GM12874 (cell line): ENCODE measurements at regions not wholly inside any gene's neighbourhood (a gene's known extent, or its start where the extent isn't known, plus 50 kb on each side); places are given as distances from the start of the nearest gene placed in this dataset.

Experiments
- CTCF ChIP-seq: IDR thresholded peaks from 2 replicates; pipeline ENCODE4 v1.5.1; 2011; ENCODE audit warnings: low read depth, mild to moderate bottlenecking, control low read depth, low read length, moderate library complexity; ENCODE audit not compliant: insufficient read depth

- no peak for TF ChIP-seq CTCF
These were observed 939.8 kb downstream of the SORCS1 start for GRCh38 chr10:106224676-106225075.

- no peak for TF ChIP-seq CTCF
These were observed 946.9 kb downstream of the SORCS1 start for GRCh38 chr10:106217627-106218026.

GRCh38 chr10:106216085-106216484 is 948.4 kb downstream of the SORCS1 start:
- TF ChIP-seq CTCF: no peak

- TF ChIP-seq CTCF: no peak
These were observed 950.3 kb downstream of the SORCS1 start for GRCh38 chr10:106214243-106214642.

GRCh38 chr10:106213493-106213892 is 951.0 kb downstream of the SORCS1 start:
- no peak for TF ChIP-seq CTCF

GRCh38 chr10:106198275-106198674 is 966.2 kb downstream of the SORCS1 start:
- no peak for TF ChIP-seq CTCF

- TF ChIP-seq CTCF: peak; percentile 40
These were observed 975.2 kb downstream of the SORCS1 start for GRCh38 chr10:106189292-106189691.

- no peak for TF ChIP-seq CTCF
These were observed 978.6 kb downstream of the SORCS1 start for GRCh38 chr10:106185951-106186350.
